ENCODE measurements at regions not wholly inside any gene's neighbourhood (a gene's known extent, or its start where the extent isn't known, plus 50 kb on each side); places are given as distances from the start of the nearest gene placed in this dataset.

DNA sequence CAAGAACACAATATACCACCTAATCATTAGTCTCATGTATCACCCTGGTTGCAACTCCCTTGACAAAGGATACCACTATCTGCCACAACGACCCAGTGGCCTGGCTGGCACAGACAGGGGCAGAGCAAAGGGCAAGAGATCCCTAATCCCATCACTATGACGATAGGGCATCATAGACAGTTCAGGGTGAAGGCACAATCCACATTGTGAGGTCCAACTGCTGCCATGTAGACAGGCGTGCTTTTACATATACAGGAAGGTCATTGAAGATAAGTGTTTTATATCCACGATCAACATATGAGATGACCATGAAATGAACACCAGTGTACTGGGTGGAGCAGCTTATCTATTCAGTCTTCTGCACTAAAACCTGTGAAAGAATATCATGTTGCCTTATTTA is 94.6 kb downstream of the IGLL1 start:
- TF ChIP-seq EP300 (IDR thresholded peaks at IDR 0.05) = no peak
- TF ChIP-seq, protein P1, sequence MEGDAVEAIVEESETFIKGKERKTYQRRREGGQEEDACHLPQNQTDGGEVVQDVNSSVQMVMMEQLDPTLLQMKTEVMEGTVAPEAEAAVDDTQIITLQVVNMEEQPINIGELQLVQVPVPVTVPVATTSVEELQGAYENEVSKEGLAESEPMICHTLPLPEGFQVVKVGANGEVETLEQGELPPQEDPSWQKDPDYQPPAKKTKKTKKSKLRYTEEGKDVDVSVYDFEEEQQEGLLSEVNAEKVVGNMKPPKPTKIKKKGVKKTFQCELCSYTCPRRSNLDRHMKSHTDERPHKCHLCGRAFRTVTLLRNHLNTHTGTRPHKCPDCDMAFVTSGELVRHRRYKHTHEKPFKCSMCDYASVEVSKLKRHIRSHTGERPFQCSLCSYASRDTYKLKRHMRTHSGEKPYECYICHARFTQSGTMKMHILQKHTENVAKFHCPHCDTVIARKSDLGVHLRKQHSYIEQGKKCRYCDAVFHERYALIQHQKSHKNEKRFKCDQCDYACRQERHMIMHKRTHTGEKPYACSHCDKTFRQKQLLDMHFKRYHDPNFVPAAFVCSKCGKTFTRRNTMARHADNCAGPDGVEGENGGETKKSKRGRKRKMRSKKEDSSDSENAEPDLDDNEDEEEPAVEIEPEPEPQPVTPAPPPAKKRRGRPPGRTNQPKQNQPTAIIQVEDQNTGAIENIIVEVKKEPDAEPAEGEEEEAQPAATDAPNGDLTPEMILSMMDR (IDR thresholded peaks at IDR 0.05) = no peak
